GM13977 (cell line): ENCODE measurements at regions not wholly inside any gene's neighbourhood (a gene's known extent, or its start where the extent isn't known, plus 50 kb on each side); places are given as distances from the start of the nearest gene placed in this dataset.

Experiments used
- DNase-seq: peaks from one replicate; pipeline ENCODE4 v3.0.0; 2012; ENCODE audit warnings: low spot score
- in situ Hi-C: fragments of 300-500 bp; cut with MboI; formaldehyde crosslinking; loops from one replicate; pipeline ENCODE4 v1.12.0; 2022; ENCODE audit warnings: low sequenced_read_pairs, low pct_unique_long_range_greater_than_20kb, mixed read lengths, inconsistent platforms; ENCODE audit not compliant: unreplicated experiment
- TF ChIP-seq, protein P1 (sequence below): IDR thresholded peaks from 2 replicates; pipeline ENCODE4 v1.5.1; 2012; ENCODE audit warnings: mild to moderate bottlenecking, control low read depth; ENCODE audit not compliant: insufficient read depth; ENCODE audit errors: extremely low read depth, missing control alignments

GRCh38 chr9:78133751-78134150 lies 102.1 kb upstream of the CEP78 start:
- in situ Hi-C loops = no loop called here
- DNase-seq = no peak
- TF ChIP-seq, protein P1, sequence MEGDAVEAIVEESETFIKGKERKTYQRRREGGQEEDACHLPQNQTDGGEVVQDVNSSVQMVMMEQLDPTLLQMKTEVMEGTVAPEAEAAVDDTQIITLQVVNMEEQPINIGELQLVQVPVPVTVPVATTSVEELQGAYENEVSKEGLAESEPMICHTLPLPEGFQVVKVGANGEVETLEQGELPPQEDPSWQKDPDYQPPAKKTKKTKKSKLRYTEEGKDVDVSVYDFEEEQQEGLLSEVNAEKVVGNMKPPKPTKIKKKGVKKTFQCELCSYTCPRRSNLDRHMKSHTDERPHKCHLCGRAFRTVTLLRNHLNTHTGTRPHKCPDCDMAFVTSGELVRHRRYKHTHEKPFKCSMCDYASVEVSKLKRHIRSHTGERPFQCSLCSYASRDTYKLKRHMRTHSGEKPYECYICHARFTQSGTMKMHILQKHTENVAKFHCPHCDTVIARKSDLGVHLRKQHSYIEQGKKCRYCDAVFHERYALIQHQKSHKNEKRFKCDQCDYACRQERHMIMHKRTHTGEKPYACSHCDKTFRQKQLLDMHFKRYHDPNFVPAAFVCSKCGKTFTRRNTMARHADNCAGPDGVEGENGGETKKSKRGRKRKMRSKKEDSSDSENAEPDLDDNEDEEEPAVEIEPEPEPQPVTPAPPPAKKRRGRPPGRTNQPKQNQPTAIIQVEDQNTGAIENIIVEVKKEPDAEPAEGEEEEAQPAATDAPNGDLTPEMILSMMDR = no peak

GRCh38 chr9:78132701-78133058 lies 101.1 kb upstream of the GNAQ start:
- in situ Hi-C loops = no loop called here
- DNase-seq = no peak
- TF ChIP-seq, protein P1 = no peak

GRCh38 chr9:78131969-78132700 lies 100.5 kb upstream of the GNAQ start:
- DNase-seq = no peak
- in situ Hi-C loops = no loop called here
- TF ChIP-seq, protein P1 = no peak

DNA sequence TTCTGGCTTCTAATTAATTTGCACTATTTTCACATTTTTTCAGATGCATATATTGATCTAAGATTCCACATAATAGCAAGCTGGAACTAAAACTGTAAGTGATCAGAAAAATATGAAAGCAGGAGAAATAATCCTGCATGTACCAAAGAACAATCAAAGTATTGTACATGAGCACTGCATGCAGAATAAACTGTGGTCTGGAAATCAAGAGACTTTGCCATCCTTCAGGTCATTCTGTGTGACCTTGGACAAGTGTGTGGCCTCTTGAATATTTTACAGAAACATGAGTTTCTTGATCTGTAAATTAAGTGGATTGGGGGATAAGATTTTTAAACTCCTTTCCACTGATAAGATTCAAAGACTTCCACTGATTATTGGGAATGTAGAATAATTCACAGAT lies 99.2 kb upstream of the GNAQ start:
- TF ChIP-seq, protein P1 = no peak
- in situ Hi-C loops = no loop called here
- DNase-seq = no peak

GRCh38 chr9:78130004-78130403 lies 98.4 kb upstream of the GNAQ start:
- TF ChIP-seq, protein P1 = no peak
- no peak for DNase-seq
- in situ Hi-C loops = no loop called here

GRCh38 chr9:78127279-78128225 lies 95.9 kb upstream of the GNAQ start:
- in situ Hi-C loops = no loop called here
- TF ChIP-seq, protein P1 = no peak
- no peak for DNase-seq
